ENCODE measurements at regions not wholly inside any gene's neighbourhood (a gene's known extent, or its start where the extent isn't known, plus 50 kb on each side); places are given as distances from the start of the nearest gene placed in this dataset.

- POLR2A ChIA-PET (ENCODE audit: low non-redundant PET) = no interaction called here
- intact Hi-C loops (cut with micrococcal nuclease; ENCODE audit: unreplicated experiment) = no loop called here
- no peak for TF ChIP-seq EZH2 (IDR thresholded peaks at IDR 0.05; ENCODE audit: borderline replicate concordance, low read depth, low read length, poor library complexity, severe bottlenecking)
- TF ChIP-seq, protein P1, sequence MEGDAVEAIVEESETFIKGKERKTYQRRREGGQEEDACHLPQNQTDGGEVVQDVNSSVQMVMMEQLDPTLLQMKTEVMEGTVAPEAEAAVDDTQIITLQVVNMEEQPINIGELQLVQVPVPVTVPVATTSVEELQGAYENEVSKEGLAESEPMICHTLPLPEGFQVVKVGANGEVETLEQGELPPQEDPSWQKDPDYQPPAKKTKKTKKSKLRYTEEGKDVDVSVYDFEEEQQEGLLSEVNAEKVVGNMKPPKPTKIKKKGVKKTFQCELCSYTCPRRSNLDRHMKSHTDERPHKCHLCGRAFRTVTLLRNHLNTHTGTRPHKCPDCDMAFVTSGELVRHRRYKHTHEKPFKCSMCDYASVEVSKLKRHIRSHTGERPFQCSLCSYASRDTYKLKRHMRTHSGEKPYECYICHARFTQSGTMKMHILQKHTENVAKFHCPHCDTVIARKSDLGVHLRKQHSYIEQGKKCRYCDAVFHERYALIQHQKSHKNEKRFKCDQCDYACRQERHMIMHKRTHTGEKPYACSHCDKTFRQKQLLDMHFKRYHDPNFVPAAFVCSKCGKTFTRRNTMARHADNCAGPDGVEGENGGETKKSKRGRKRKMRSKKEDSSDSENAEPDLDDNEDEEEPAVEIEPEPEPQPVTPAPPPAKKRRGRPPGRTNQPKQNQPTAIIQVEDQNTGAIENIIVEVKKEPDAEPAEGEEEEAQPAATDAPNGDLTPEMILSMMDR (conservative IDR thresholded peaks at IDR 0.05; ENCODE audit: low read depth, low read length) = no peak
- H3K4me3 ChIP-seq (ENCODE audit: low read depth, low read length, poor library complexity, severe bottlenecking) = no peak overlapping the region
- H3K4me1 ChIP-seq (ENCODE audit: insufficient read depth, low read length, poor library complexity, severe bottlenecking) = peaks cover 3% of the 10 kb centered on the region
- H3K36me3 ChIP-seq (ENCODE audit: insufficient read depth, low read length, poor library complexity, severe bottlenecking) = no peaks in the 10 kb centered on the region
- CTCF ChIA-PET = no interaction called here
- no TSS peak for BruUV-seq (replicated peaks)
- H3K27ac ChIP-seq (ENCODE audit: low read depth, low read length, poor library complexity, severe bottlenecking) = no peak overlapping the region
- H3K27me3 ChIP-seq (replicated peaks; ENCODE audit: insufficient read depth, low read depth, low read length, poor library complexity) = no peaks in the 10 kb centered on the region
- DNase-seq (ENCODE audit: low spot score) = no peak
- H3K9me3 ChIP-seq (ENCODE audit: low read depth, low read length, poor library complexity, severe bottlenecking) = no peaks in the 10 kb centered on the region
Observed at GRCh38 chr2:78721355-78722033, 304.0 kb upstream of the REG3G start.

- ChIA-PET POLR2A (ENCODE audit: low non-redundant PET) (no interaction called here), CTCF (no interaction called here)
- Histone ChIP-seq H3K36me3 (ENCODE audit: insufficient read depth, low read length, poor library complexity, severe bottlenecking) (no peaks in the 10 kb centered on the region), H3K9me3 (ENCODE audit: low read depth, low read length, poor library complexity, severe bottlenecking) (no peaks in the 10 kb centered on the region), H3K4me3 (ENCODE audit: low read depth, low read length, poor library complexity, severe bottlenecking) (no peak overlapping the region), H3K27me3 (replicated peaks; ENCODE audit: insufficient read depth, low read depth, low read length, poor library complexity) (no peaks in the 10 kb centered on the region), H3K4me1 (ENCODE audit: insufficient read depth, low read length, poor library complexity, severe bottlenecking) (no peaks in the 10 kb centered on the region), H3K27ac (ENCODE audit: low read depth, low read length, poor library complexity, severe bottlenecking) (no peak overlapping the region)
- TF ChIP-seq, protein P1 (conservative IDR thresholded peaks at IDR 0.05; ENCODE audit: low read depth, low read length) = no peak
- TF ChIP-seq EZH2 (IDR thresholded peaks at IDR 0.05; ENCODE audit: borderline replicate concordance, low read depth, low read length, poor library complexity, severe bottlenecking) = no peak
- intact Hi-C loops (cut with micrococcal nuclease; ENCODE audit: unreplicated experiment) = no loop called here
- DNase-seq (ENCODE audit: low spot score) = no peak
- BruUV-seq (replicated peaks) = no TSS peak
Observed at GRCh38 chr2:78734221-78734620, 291.3 kb upstream of the REG3G start.

DNA sequence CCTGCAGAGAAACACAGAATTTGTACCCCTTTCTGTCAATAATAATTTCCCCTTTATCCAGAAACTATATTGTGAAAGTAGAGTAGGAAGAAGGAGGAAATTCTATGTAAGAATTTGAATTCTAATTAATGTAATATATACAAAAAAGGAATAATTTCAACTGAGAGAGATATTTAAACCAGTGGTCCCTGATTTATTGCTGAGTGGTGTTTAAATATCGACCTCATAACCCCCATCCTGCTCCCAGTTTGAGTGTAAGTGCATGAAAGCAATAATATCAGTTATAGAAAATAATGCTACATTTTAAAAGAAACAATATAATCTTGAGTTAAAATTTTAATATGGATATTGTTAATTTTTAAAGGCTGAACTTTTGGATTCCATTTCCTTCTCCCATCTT is 286.2 kb upstream of the REG3G start:
- Histone ChIP-seq H3K4me1 (ENCODE audit: insufficient read depth, low read length, poor library complexity, severe bottlenecking) (no peaks in the 10 kb centered on the region), H3K4me3 (ENCODE audit: low read depth, low read length, poor library complexity, severe bottlenecking) (no peak overlapping the region), H3K27me3 (replicated peaks; ENCODE audit: insufficient read depth, low read depth, low read length, poor library complexity) (no peaks in the 10 kb centered on the region), H3K36me3 (ENCODE audit: insufficient read depth, low read length, poor library complexity, severe bottlenecking) (no peaks in the 10 kb centered on the region), H3K27ac (ENCODE audit: low read depth, low read length, poor library complexity, severe bottlenecking) (no peak overlapping the region), H3K9me3 (ENCODE audit: low read depth, low read length, poor library complexity, severe bottlenecking) (no peaks in the 10 kb centered on the region)
- BruUV-seq (replicated peaks) = no TSS peak
- no peak for TF ChIP-seq EZH2 (IDR thresholded peaks at IDR 0.05; ENCODE audit: borderline replicate concordance, low read depth, low read length, poor library complexity, severe bottlenecking)
- TF ChIP-seq, protein P1 (conservative IDR thresholded peaks at IDR 0.05; ENCODE audit: low read depth, low read length) = no peak
- intact Hi-C loops (cut with micrococcal nuclease; ENCODE audit: unreplicated experiment) = no loop called here
- DNase-seq (ENCODE audit: low spot score) = no peak
- CTCF ChIA-PET = no interaction called here
- POLR2A ChIA-PET (ENCODE audit: low non-redundant PET) = no interaction called here

All from A673 (cell line).